GM12878 (cell line): ENCODE measurements at regions not wholly inside any gene's neighbourhood (a gene's known extent, or its start where the extent isn't known, plus 50 kb on each side); places are given as distances from the start of the nearest gene placed in this dataset.

Experiments
- BHLHE40 ChIP-seq, 2 experiments: fragments of 450-650 bp in 1 of 2; IDR thresholded peaks; 2 replicates each; pipeline ENCODE4 v1.6.1; 2011 to 2017; ENCODE audit warnings: low read depth in 2 of 2, borderline replicate concordance in 1 of 2, improper control_type of control experiment in 1 of 2, low read length in 1 of 2, mild to moderate bottlenecking in 1 of 2
- CHD1 ChIP-seq: IDR thresholded peaks from 2 replicates; pipeline ENCODE4 v1.6.1; 2012; ENCODE audit warnings: low read depth, low read length, improper control_type of control experiment
- CTCF ChIP-seq, 3 experiments: IDR thresholded peaks in 2 of 3; conservative IDR thresholded peaks in 1 of 3; 2 replicates each; pipeline ENCODE4 v1.5.1; 2011; ENCODE audit warnings: low read depth in 3 of 3, low read length in 3 of 3, mild to moderate bottlenecking in 3 of 3, control low read depth in 2 of 3, moderate library complexity in 2 of 3, inconsistent platforms in 1 of 3, mixed read lengths in 1 of 3; ENCODE audit not compliant: control insufficient read depth in 2 of 3, insufficient read depth in 1 of 3; ENCODE audit errors: extremely low read depth in 1 of 3
- E2F4 ChIP-seq: IDR thresholded peaks from 2 replicates; pipeline ENCODE4 v1.6.1; 2012; ENCODE audit warnings: low read depth, low read length, improper control_type of control experiment
- HDAC6 ChIP-seq: fragments of 200-600 bp; sonication (generic); IDR thresholded peaks from one replicate; pipeline ENCODE4 v1.8.0; 2017; ENCODE audit warnings: antibody characterized with exemption; ENCODE audit not compliant: unreplicated experiment
- NBN ChIP-seq: fragments of 450-650 bp; IDR thresholded peaks from 2 replicates; pipeline ENCODE4 v1.6.1; 2016
- NFIC ChIP-seq: IDR thresholded peaks from 2 replicates; pipeline ENCODE4 v1.6.1; 2012; ENCODE audit warnings: low read depth, mild to moderate bottlenecking, inconsistent platforms, low read length, moderate library complexity
- POLR2A ChIP-seq: IDR thresholded peaks from 2 replicates; pipeline ENCODE4 v1.6.1; 2011; ENCODE audit warnings: low read depth, mild to moderate bottlenecking, low read length
- POLR2AphosphoS5 ChIP-seq: IDR thresholded peaks from 2 replicates; pipeline ENCODE4 v1.6.1; 2011; ENCODE audit warnings: mild to moderate bottlenecking, low read length, inconsistent platforms
- REST ChIP-seq: IDR thresholded peaks from 2 replicates; pipeline ENCODE4 v1.6.1; 2012; ENCODE audit warnings: mild to moderate bottlenecking, low read depth, low read length
- SP1 ChIP-seq: IDR thresholded peaks from one replicate; pipeline ENCODE4 v1.6.1; 2011; ENCODE audit warnings: low read depth, low read length
- YY1 ChIP-seq: IDR thresholded peaks from 2 replicates; pipeline ENCODE4 v1.6.1; 2011; ENCODE audit warnings: low read depth, mild to moderate bottlenecking, low read length
- ZSCAN29 ChIP-seq: fragments of 450-650 bp; IDR thresholded peaks from 2 replicates; pipeline ENCODE4 v1.6.1; 2017; ENCODE audit warnings: mild to moderate bottlenecking, moderate library complexity

GRCh38 chr14:49016381-49016780 is 569.8 kb downstream of the RPS29 start:
- TF ChIP-seq NBN: no peak
- TF ChIP-seq CTCF (IDR thresholded peaks at IDR 0.05 in 2 of 3, conservative IDR thresholded peaks at IDR 0.05 in 1 of 3; ENCODE audit: control insufficient read depth in 2 of 3, extremely low read depth in 1 of 3, insufficient read depth in 1 of 3, low read depth in 3 of 3, low read length in 3 of 3): no peak
- no peak for TF ChIP-seq HDAC6
- TF ChIP-seq NFIC: no peak
- TF ChIP-seq BHLHE40 (IDR thresholded peaks at IDR 0.05; ENCODE audit: borderline replicate concordance in 1 of 2, low read depth in 2 of 2, low read length in 1 of 2): no peak
- no peak for TF ChIP-seq REST
- no peak for TF ChIP-seq POLR2AphosphoS5
- no peak for TF ChIP-seq POLR2A
- no peak for TF ChIP-seq ZSCAN29
- no peak for TF ChIP-seq YY1
- no peak for TF ChIP-seq SP1
- TF ChIP-seq CHD1: no peak
- TF ChIP-seq E2F4: no peak
